SK-N-DZ (cell line): ENCODE measurements at regions not wholly inside any gene's neighbourhood (a gene's known extent, or its start where the extent isn't known, plus 50 kb on each side); places are given as distances from the start of the nearest gene placed in this dataset.

ENCODE experiments used
- DNase-seq: peaks from one replicate; pipeline ENCODE4 v3.0.0-alpha.2; 2015; ENCODE audit warnings: low spot score

GRCh38 chrX:116226665-116227484 is 56.3 kb downstream of the AGTR2 start:
- no peak for DNase-seq

- no peak for DNase-seq
Observed at GRCh38 chrX:116230130-116230898, 59.8 kb downstream of the AGTR2 start.

- DNase-seq = no peak
Observed at GRCh38 chrX:116232833-116233232, 62.3 kb downstream of the AGTR2 start.

- no peak for DNase-seq
Observed at GRCh38 chrX:116236666-116237065, 66.1 kb downstream of the AGTR2 start.

GRCh38 chrX:116238093-116238492 is 67.5 kb downstream of the AGTR2 start:
- DNase-seq = no peak

DNA sequence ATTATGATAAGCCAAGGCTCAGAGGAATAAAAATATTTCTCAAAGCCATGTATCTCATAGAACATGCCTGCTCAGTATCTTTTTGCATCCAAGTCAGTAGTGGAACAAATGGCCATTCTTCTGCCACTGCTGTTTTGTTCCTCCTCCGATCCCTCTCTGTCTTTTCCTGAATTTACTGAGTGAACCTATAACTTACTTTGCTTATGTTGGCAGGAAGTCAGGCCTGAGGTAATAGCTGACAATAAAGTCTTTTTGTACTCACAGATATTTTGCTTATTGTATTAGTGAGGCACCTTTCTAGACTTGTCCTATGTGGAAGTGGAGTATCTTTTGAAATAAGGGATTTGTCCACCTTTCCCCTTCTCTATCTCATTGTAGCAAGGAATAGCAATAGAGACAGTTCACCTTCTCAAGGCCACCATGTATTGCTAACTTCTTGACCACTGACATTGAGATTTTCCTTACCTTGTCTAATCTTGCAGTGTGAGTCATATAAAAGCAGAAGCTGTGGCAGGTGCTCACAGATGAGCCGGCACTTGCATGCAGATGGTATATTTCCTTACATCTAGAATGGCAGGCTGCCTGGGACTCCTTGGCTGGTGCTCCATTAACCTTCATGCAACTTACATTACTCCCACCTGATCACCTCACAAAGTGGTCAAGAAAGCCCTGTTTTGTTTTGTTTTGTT is 68.2 kb downstream of the AGTR2 start:
- DNase-seq = no peak

GRCh38 chrX:116239944-116240840 is 69.6 kb downstream of the AGTR2 start:
- DNase-seq = no peak

DNA sequence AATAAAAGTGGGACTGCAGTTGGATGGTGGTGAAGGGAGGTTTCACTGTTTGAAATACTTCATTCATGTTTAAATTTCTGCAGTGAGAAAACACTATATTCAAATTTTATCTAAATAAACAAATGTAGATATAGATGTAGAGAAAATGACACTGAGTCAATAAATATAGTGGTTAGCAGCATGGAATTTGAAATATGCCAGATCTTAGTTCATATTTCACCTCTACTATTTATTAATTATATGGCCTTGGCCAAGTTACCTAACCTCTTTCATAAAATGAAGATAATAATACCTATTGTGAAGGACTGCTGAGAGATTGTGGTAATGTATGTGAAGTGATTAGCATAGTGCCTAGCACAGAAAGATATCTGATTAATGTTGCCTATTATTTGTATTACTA is 70.5 kb downstream of the AGTR2 start:
- DNase-seq = no peak

DNA sequence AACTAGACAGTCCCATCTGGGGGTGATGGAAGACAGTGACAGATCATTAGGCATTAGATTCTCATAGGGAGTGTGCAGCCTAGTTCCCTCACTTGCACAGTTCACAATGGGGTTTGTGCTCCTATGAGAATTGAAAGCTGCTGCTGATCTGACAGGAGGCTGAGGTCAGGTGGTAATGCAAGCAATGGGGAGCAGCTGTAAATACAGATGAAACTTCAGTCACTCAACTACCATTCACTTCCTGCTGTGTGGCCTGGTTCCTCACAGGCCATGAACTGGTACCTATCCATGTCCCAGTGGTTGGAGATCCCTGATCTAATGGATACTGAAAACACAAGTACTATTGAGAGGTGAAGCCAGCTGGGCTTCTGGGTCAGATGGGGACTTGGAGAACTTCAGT is 72.5 kb downstream of the AGTR2 start:
- DNase-seq = no peak

DNA sequence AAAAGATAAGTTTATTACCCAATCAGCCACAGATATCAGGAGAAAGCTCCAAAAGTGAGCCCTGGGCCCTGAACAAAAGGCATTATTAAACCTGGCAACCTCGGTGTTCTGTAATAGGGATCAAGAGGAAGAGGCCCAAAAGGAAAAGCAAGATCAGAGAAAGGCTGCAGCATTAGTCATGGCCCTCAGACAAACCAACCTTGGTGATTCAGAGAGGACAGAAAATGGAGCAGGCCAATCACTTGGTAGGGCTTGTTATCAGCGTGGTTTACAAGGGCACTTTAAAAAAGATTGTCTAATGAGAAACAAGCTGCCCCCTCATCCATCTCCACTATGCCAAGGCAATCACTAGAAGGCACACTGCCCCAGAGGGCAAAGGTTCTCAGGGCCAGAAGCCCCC is 75.7 kb downstream of the AGTR2 start:
- no peak for DNase-seq

GRCh38 chrX:116267511-116268040 is 97.0 kb downstream of the AGTR2 start:
- no peak for DNase-seq

- no peak for DNase-seq
Observed at GRCh38 chrX:116272322-116272721, 101.8 kb downstream of the AGTR2 start.

DNA sequence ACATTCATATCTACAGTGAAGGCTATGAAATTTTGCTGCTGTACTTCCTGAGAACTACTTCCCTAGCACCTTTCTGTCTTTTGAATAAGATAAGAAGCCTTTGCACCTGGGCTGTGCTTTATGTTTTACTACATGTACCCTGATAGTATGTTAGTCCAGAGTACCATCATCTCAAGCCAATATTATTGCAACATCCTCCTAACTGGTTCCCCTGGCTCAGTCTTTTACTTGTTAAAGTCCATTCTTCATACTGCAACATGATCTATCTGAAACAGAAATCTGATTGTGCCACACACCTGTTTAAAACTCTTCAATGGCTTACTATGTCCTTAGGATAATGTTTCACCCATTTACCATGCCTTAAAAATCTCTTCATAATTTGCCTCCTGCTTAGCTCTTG is 102.3 kb downstream of the AGTR2 start:
- DNase-seq = no peak

- no peak for DNase-seq
Observed at GRCh38 chrX:116276261-116276660, 105.7 kb downstream of the AGTR2 start.

DNA sequence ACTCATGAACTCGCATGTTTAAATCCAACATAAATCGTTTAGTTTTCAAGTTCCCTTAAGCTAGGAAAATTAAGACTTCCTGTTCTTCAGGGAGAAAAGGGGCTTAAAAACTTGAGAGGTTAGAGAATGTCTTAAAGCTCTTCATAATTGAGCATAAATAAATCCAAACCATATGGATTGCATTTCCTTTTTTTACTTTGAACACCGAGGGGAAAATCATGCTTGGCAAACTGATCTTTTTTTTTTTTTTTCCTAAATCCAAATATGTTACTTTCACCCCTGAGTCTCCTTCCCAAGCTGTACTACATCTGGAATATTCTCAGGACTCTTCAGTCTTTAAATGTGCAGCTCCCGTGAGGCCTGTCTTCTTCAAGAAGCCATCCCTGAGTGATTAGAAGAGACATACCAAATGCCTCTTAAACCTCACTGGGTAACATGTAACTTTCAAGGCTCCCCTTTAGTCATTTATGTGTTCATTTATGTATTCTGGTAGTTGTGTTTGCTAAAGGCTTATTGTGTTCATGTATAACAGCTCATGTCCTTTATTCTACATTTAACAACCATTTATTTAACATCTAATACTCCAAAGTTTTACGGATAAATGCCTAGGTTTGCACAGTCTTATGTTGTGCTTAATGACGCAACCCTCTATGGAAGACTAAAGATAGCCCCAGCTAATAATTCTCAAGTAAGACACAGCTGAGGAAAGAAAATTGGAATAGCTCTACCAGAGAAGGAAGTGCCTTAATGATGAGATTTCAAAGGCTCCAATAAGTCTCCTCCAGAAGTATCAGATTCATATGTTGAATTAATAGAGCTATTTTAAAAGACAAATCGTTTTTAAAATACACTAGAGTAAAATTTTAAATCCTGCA is 107.0 kb downstream of the AGTR2 start:
- no peak for DNase-seq

- DNase-seq = no peak
Observed at GRCh38 chrX:116278826-116279225, 108.3 kb downstream of the AGTR2 start.

GRCh38 chrX:116281106-116281505 is 110.6 kb downstream of the AGTR2 start:
- no peak for DNase-seq

GRCh38 chrX:116282751-116283150 is 112.2 kb downstream of the AGTR2 start:
- DNase-seq = no peak

DNA sequence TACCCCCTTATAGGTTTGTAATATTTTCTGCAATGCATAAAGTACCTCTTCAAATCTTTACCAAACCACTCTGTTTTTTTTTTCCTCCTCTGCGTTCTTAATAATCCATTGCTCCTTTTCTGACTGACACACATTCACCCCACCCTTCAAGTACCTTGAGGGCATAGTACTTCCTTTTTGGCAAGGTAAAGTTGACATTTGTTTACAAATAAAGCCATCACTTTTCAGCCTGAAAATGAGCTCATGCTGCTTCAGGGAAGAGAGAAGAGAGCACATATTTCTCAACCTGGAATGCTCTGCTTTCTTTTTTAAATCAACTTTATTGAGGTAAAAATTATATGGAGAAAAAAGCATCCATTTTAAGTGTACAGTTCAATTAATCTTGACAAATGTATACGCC is 113.9 kb downstream of the AGTR2 start:
- DNase-seq = no peak

DNA sequence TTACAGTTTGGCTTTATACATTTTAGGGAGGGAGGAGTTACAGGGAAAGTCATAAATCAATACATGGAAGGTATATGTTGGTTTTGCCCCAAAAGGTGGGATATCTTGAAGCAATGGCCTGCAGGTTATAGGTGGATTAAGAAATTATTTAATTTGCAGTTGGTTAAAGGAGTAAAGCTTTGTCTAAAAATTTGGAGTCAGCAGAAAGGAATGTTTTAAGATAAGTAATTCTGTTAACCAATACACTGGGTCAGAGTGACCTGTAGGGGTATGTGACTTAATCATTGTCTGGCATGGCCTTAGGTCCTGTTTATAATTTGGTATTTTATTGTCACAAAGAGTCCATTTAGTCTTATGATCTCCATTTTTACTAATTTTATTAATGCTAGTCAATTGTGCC is 115.0 kb downstream of the AGTR2 start:
- DNase-seq = no peak
